Dendritic cell treated with granulocyte-macrophage colony-stimulating factor and Interleukin-4, amounts not matched to agents 40 ng/mL and 50 ng/mL, for 4 days (primary cell): ENCODE measurements at regions not wholly inside any gene's neighbourhood (a gene's known extent, or its start where the extent isn't known, plus 50 kb on each side); places are given as distances from the start of the nearest gene placed in this dataset.

Experiments used
- H3K27ac Mint-ChIP-seq: one replicate; pipeline ENCODE4 v1.8.0; 2022; ENCODE audit warnings: mild to moderate bottlenecking, mixed read lengths
- H3K27me3 Mint-ChIP-seq: one replicate; pipeline ENCODE4 v1.8.0; 2022; ENCODE audit warnings: mild to moderate bottlenecking, mixed read lengths
- H3K36me3 Mint-ChIP-seq: one replicate; pipeline ENCODE4 v1.8.0; 2022; ENCODE audit warnings: low read depth, mixed read lengths
- H3K4me1 Mint-ChIP-seq: one replicate; pipeline ENCODE4 v1.8.0; 2022; ENCODE audit warnings: low read depth, mixed read lengths
- H3K4me3 Mint-ChIP-seq: one replicate; pipeline ENCODE4 v1.8.0; 2022; ENCODE audit warnings: mild to moderate bottlenecking, moderate library complexity, mixed read lengths
- H3K9me3 Mint-ChIP-seq: one replicate; pipeline ENCODE4 v1.8.0; 2022; ENCODE audit warnings: mixed read lengths
- intact Hi-C: fragments of 100-400 bp; cut with micrococcal nuclease; formaldehyde crosslinking; loops from one replicate; pipeline ENCODE4 v1.15.0; 2022

- Mint-ChIP-seq H3K4me1 (no peaks in the 10 kb centered on the region), H3K4me3 (no peak overlapping the region), H3K36me3 (no peaks in the 10 kb centered on the region), H3K27me3 (no peaks in the 10 kb centered on the region), H3K27ac (no peak overlapping the region), H3K9me3 (no peaks in the 10 kb centered on the region)
- intact Hi-C loops, result no loop called here
These were observed 747.2 kb downstream of the OLFM4 start for GRCh38 chr13:53775807-53776206.

GRCh38 chr13:53778937-53779336 is 750.3 kb downstream of the OLFM4 start:
- H3K4me3 Mint-ChIP-seq, result no peak overlapping the region
- intact Hi-C loops, result no loop called here

GRCh38 chr13:53781941-53782340 is 753.3 kb downstream of the OLFM4 start:
- Mint-ChIP-seq H3K36me3 (no peaks in the 10 kb centered on the region), H3K4me3 (no peak overlapping the region), H3K27me3 (no peaks in the 10 kb centered on the region), H3K4me1 (no peaks in the 10 kb centered on the region), H3K9me3 (no peaks in the 10 kb centered on the region), H3K27ac (no peak overlapping the region)
- intact Hi-C loops, result no loop called here

More at GRCh38 chr13:53778937-53779336, 750.3 kb downstream of the OLFM4 start:
- no peaks in the 10 kb centered on the region for H3K36me3 Mint-ChIP-seq
- H3K4me1 Mint-ChIP-seq, result no peaks in the 10 kb centered on the region
- no peak overlapping the region for H3K27ac Mint-ChIP-seq
- H3K9me3 Mint-ChIP-seq, result no peaks in the 10 kb centered on the region
- no peaks in the 10 kb centered on the region for H3K27me3 Mint-ChIP-seq

- intact Hi-C loops, result no loop called here
- no peak overlapping the region for H3K27ac Mint-ChIP-seq
- no peaks in the 10 kb centered on the region for H3K9me3 Mint-ChIP-seq
- H3K4me3 Mint-ChIP-seq, result no peak overlapping the region
- no peaks in the 10 kb centered on the region for H3K36me3 Mint-ChIP-seq
- H3K27me3 Mint-ChIP-seq, result no peaks in the 10 kb centered on the region
- H3K4me1 Mint-ChIP-seq, result no peaks in the 10 kb centered on the region
These were observed 753.9 kb downstream of the OLFM4 start for GRCh38 chr13:53782488-53782961.

GRCh38 chr13:53783471-53783870 is 754.9 kb downstream of the OLFM4 start:
- no peak overlapping the region for H3K4me3 Mint-ChIP-seq
- no peaks in the 10 kb centered on the region for H3K27me3 Mint-ChIP-seq
- H3K36me3 Mint-ChIP-seq, result no peaks in the 10 kb centered on the region
- intact Hi-C loops, result no loop called here
- H3K4me1 Mint-ChIP-seq, result no peaks in the 10 kb centered on the region
- H3K27ac Mint-ChIP-seq, result no peak overlapping the region
- no peaks in the 10 kb centered on the region for H3K9me3 Mint-ChIP-seq

GRCh38 chr13:53788286-53788685 is 759.7 kb downstream of the OLFM4 start:
- intact Hi-C loops, result no loop called here
- Mint-ChIP-seq H3K27me3 (no peaks in the 10 kb centered on the region), H3K4me3 (no peak overlapping the region), H3K9me3 (no peaks in the 10 kb centered on the region), H3K4me1 (no peaks in the 10 kb centered on the region), H3K36me3 (no peaks in the 10 kb centered on the region), H3K27ac (no peak overlapping the region)

- no peaks in the 10 kb centered on the region for H3K4me1 Mint-ChIP-seq
- intact Hi-C loops, result no loop called here
- no peaks in the 10 kb centered on the region for H3K27me3 Mint-ChIP-seq
- H3K9me3 Mint-ChIP-seq, result no peaks in the 10 kb centered on the region
- no peaks in the 10 kb centered on the region for H3K36me3 Mint-ChIP-seq
- no peak overlapping the region for H3K4me3 Mint-ChIP-seq
- no peak overlapping the region for H3K27ac Mint-ChIP-seq
These were observed 771.4 kb downstream of the OLFM4 start for GRCh38 chr13:53800011-53800410.

GRCh38 chr13:53807251-53807834 is 778.7 kb downstream of the OLFM4 start:
- Mint-ChIP-seq H3K27me3 (no peaks in the 10 kb centered on the region), H3K27ac (no peak overlapping the region), H3K9me3 (no peaks in the 10 kb centered on the region), H3K4me1 (no peaks in the 10 kb centered on the region), H3K36me3 (no peaks in the 10 kb centered on the region), H3K4me3 (no peak overlapping the region)
- intact Hi-C loops, result no loop called here

- Mint-ChIP-seq H3K36me3 (no peaks in the 10 kb centered on the region), H3K27ac (no peak overlapping the region), H3K4me1 (no peaks in the 10 kb centered on the region), H3K9me3 (no peaks in the 10 kb centered on the region), H3K4me3 (no peak overlapping the region), H3K27me3 (no peaks in the 10 kb centered on the region)
- intact Hi-C loops, result no loop called here
These were observed 793.0 kb downstream of the OLFM4 start for GRCh38 chr13:53821632-53822031.

- Mint-ChIP-seq H3K27me3 (no peaks in the 10 kb centered on the region), H3K4me3 (no peak overlapping the region), H3K9me3 (no peaks in the 10 kb centered on the region), H3K4me1 (no peaks in the 10 kb centered on the region), H3K27ac (no peak overlapping the region), H3K36me3 (no peaks in the 10 kb centered on the region)
- intact Hi-C loops, result no loop called here
These were observed 793.5 kb downstream of the OLFM4 start for GRCh38 chr13:53822136-53822535.

GRCh38 chr13:53839461-53839860 is 810.8 kb downstream of the OLFM4 start:
- Mint-ChIP-seq H3K36me3 (no peaks in the 10 kb centered on the region), H3K27me3 (no peaks in the 10 kb centered on the region), H3K4me1 (no peaks in the 10 kb centered on the region), H3K9me3 (peaks cover 14% of the 10 kb centered on the region), H3K4me3 (no peak overlapping the region), H3K27ac (no peak overlapping the region)
- intact Hi-C loops, result no loop called here

GRCh38 chr13:53844473-53845146 is 816.0 kb downstream of the OLFM4 start:
- Mint-ChIP-seq H3K27ac (no peak overlapping the region), H3K4me3 (no peak overlapping the region), H3K27me3 (no peaks in the 10 kb centered on the region), H3K36me3 (no peaks in the 10 kb centered on the region), H3K9me3 (peaks cover 17% of the 10 kb centered on the region), H3K4me1 (no peaks in the 10 kb centered on the region)
- intact Hi-C loops, result no loop called here

- no peak overlapping the region for H3K4me3 Mint-ChIP-seq
- H3K4me1 Mint-ChIP-seq, result no peaks in the 10 kb centered on the region
- intact Hi-C loops, result no loop called here
- no peaks in the 10 kb centered on the region for H3K36me3 Mint-ChIP-seq
- peaks cover 17% of the 10 kb centered on the region for H3K9me3 Mint-ChIP-seq
- H3K27me3 Mint-ChIP-seq, result no peaks in the 10 kb centered on the region
- no peak overlapping the region for H3K27ac Mint-ChIP-seq
These were observed 818.9 kb downstream of the OLFM4 start for GRCh38 chr13:53847502-53847901.

- no peaks in the 10 kb centered on the region for H3K4me1 Mint-ChIP-seq
- H3K27me3 Mint-ChIP-seq, result no peaks in the 10 kb centered on the region
- no peak overlapping the region for H3K4me3 Mint-ChIP-seq
- H3K9me3 Mint-ChIP-seq, result peaks cover 10% of the 10 kb centered on the region
- no peak overlapping the region for H3K27ac Mint-ChIP-seq
- no peaks in the 10 kb centered on the region for H3K36me3 Mint-ChIP-seq
- intact Hi-C loops, result no loop called here
These were observed 819.9 kb downstream of the OLFM4 start for GRCh38 chr13:53848366-53848961.
